KMS-11 (cell line): ENCODE measurements at regions not wholly inside any gene's neighbourhood (a gene's known extent, or its start where the extent isn't known, plus 50 kb on each side); places are given as distances from the start of the nearest gene placed in this dataset.
"Not testable (repeated sequence)": the region's sequence is repeated elsewhere in the genome, so short reads cannot be mapped to it uniquely, and the experiment has no call there.

ENCODE experiments used
- H2AFZ ChIP-seq: fragments of 200-600 bp; sonication (generic); 2 replicates; pipeline ENCODE4 v1.6.1; 2016; ENCODE audit warnings: antibody characterized with exemption, mixed run types, low read depth
- H3K27ac ChIP-seq: fragments of 200-600 bp; sonication (generic); 2 replicates; pipeline ENCODE4 v1.6.1; 2016; ENCODE audit warnings: mild to moderate bottlenecking, mixed run types
- H3K27me3 ChIP-seq: fragments of 200-600 bp; sonication (generic); 2 replicates; pipeline ENCODE4 v1.6.1; 2017; ENCODE audit warnings: mild to moderate bottlenecking, low read depth, mixed run types, moderate library complexity; ENCODE audit not compliant: insufficient read depth
- H3K36me3 ChIP-seq: fragments of 200-600 bp; sonication (generic); 2 replicates; pipeline ENCODE4 v1.6.1; 2017; ENCODE audit warnings: mild to moderate bottlenecking, mixed run types; ENCODE audit not compliant: insufficient read depth
- H3K4me1 ChIP-seq: fragments of 200-600 bp; sonication (generic); 2 replicates; pipeline ENCODE4 v1.6.1; 2016; ENCODE audit warnings: mild to moderate bottlenecking, low read depth, mixed run types; ENCODE audit not compliant: poor library complexity, severe bottlenecking
- H3K4me2 ChIP-seq: fragments of 200-600 bp; sonication (generic); 2 replicates; pipeline ENCODE4 v1.7.0; 2016; ENCODE audit warnings: mild to moderate bottlenecking, mixed run types
- H3K4me3 ChIP-seq: fragments of 200-600 bp; sonication (generic); IDR thresholded peaks from 2 replicates; pipeline ENCODE4 v1.6.1; 2017; ENCODE audit warnings: low read depth, low read length, mixed read lengths; ENCODE audit not compliant: insufficient read depth
- H3K79me2 ChIP-seq: fragments of 200-600 bp; sonication (generic); 2 replicates; pipeline ENCODE4 v1.6.1; 2016; ENCODE audit warnings: low read depth, mixed run types; ENCODE audit not compliant: insufficient read depth
- H3K9ac ChIP-seq: fragments of 200-600 bp; sonication (generic); 2 replicates; pipeline ENCODE4 v1.6.1; 2016; ENCODE audit warnings: mild to moderate bottlenecking, mixed run types
- H4K20me1 ChIP-seq: fragments of 200-600 bp; sonication (generic); 2 replicates; pipeline ENCODE4 v1.6.1; 2016; ENCODE audit warnings: mild to moderate bottlenecking, mixed run types; ENCODE audit not compliant: insufficient read depth
- TF ChIP-seq, protein P1 (sequence below): fragments of 200-600 bp; sonication (generic); conservative IDR thresholded peaks from 2 replicates; pipeline ENCODE4 v1.6.1; 2017; ENCODE audit warnings: low read depth, mild to moderate bottlenecking, antibody characterized with exemption, low read length, moderate library complexity, mixed read lengths

DNA sequence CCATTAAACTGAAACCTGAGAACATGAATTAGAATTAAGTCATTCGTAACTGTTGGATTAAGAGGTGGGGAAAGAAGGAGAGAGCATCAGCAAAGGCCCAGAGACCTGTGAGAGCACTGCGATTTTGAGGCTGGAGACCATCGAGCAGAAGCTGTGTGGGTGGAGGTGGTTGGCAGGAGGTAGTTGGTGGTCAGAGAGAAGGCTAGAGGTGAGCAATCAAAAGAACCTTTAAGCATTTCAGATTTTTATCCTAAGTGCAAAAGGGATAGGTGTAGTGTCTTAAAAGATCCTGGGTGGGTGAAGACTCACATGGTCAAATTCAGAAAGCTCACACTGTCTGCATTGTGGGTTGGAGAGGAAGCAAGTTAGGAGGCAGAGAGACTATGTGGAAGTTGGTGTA lies 65.1 kb upstream of the TEX264 start:
- Histone ChIP-seq H3K4me1 (peaks cover 66% of the 10 kb centered on the region), H3K9ac (no peak overlapping the region), H3K36me3 (no peaks in the 10 kb centered on the region), H3K27ac (peak overlapping the region; percentile 81), H3K79me2 (0 out of 2 replicates have a peak, but pooled peaks cover 15% of the 10 kb centered on the region), H3K27me3 (no peaks in the 10 kb centered on the region), H3K4me3 (no peak overlapping the region), H2AFZ (no peak overlapping the region), H4K20me1 (no peaks in the 10 kb centered on the region), H3K4me2 (peak overlapping the region; percentile 45; the same call in 1 of the 2 replicates)
- TF ChIP-seq, protein P1, sequence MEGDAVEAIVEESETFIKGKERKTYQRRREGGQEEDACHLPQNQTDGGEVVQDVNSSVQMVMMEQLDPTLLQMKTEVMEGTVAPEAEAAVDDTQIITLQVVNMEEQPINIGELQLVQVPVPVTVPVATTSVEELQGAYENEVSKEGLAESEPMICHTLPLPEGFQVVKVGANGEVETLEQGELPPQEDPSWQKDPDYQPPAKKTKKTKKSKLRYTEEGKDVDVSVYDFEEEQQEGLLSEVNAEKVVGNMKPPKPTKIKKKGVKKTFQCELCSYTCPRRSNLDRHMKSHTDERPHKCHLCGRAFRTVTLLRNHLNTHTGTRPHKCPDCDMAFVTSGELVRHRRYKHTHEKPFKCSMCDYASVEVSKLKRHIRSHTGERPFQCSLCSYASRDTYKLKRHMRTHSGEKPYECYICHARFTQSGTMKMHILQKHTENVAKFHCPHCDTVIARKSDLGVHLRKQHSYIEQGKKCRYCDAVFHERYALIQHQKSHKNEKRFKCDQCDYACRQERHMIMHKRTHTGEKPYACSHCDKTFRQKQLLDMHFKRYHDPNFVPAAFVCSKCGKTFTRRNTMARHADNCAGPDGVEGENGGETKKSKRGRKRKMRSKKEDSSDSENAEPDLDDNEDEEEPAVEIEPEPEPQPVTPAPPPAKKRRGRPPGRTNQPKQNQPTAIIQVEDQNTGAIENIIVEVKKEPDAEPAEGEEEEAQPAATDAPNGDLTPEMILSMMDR: no peak

DNA sequence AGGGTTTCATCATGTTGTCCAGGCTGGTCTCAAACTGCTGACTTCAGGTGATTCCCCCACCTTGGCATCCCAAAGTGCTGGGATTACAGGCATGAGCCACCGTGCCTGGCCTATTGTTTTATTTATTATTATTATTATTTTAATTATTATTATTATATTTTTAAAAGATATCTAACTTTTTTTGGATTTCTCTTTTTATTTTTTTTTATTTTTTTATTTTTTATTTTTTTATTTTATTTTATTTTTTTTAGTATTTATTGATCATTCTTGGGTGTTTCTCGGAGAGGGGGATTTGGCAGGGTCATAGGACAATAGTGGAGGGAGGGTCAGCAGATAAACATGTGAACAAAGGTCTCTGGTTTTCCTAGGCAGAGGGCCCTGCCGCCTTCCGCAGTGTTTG lies 64.2 kb upstream of the TEX264 start:
- H4K20me1 ChIP-seq, H3K27ac ChIP-seq: not testable (repeated sequence)
- H3K79me2 ChIP-seq: 0 out of 2 replicates have a peak, but pooled peaks cover 15% of the 10 kb centered on the region

DNA sequence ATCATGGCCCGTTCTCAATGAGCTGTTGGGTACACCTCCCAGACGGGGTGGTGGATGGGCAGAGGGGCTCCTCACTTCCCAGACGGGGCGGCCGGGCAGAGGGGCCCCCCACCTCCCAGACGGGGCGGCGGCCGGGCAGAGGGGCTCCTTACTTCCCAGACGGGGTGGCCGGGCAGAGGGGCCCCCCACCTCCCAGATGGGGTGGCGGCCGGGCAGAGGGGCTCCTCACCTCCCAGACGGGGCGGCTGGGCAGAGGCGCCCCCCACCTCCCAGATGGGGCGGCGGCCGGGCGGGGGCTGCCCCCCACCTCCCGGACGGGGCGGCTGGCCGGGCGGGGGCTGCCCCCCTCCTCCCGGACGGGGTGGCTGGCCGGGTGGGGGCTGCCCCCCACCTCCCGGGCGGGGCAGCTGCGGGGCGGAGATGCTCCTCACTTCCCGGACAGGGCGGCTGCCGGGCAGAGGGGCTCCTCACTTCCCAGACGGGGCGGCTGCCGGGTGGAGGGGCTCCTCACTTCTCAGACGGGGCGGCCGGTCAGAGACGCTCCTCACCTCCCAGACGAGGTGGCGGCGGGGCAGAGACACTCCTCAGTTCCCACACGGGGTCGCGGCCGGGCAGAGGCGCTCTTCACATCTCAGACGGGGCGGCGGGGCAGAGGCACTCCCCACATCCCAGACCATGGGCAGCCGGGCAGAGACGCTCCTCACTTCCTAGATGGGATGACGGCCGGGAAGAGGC lies 63.3 kb upstream of the TEX264 start:
- 0 out of 2 replicates have a peak, but pooled peaks cover 15% of the 10 kb centered on the region for H3K79me2 ChIP-seq
- H3K4me2 ChIP-seq, H3K27ac ChIP-seq, H3K27me3 ChIP-seq, H3K4me3 ChIP-seq, H3K36me3 ChIP-seq, H4K20me1 ChIP-seq, H2AFZ ChIP-seq, H3K9ac ChIP-seq: not testable (repeated sequence)
- H3K4me1 ChIP-seq: peaks cover 82% of the 10 kb centered on the region

More for the DNA sequence above, 64.2 kb upstream of the TEX264 start:
- H3K4me2 ChIP-seq, H3K4me3 ChIP-seq, H3K27me3 ChIP-seq, H3K36me3 ChIP-seq, H2AFZ ChIP-seq, H3K9ac ChIP-seq: not testable (repeated sequence)
- peaks cover 75% of the 10 kb centered on the region for H3K4me1 ChIP-seq

DNA sequence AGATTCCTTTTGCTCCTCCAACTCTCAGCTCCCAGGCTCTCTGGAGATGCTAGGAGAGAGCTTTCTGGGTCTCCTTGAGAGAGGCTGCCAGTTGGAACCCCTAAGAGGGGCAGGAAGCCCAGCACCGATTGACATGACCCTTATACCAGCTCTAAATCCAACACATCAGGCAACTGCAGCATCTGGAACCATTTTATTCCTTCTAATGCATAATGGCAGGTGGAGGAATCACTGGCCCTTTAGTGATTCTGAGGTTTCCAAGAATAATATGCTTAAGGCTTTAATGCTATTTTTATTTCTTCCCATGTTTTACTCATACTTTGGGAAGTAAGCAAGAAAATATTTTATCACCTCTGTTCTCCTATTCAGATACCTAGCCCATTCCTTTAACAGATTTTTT lies 60.3 kb upstream of the TEX264 start:
- Histone ChIP-seq H3K27ac (no peak overlapping the region), H3K79me2 (0 out of 2 replicates have a peak, but pooled peaks cover 7% of the 10 kb centered on the region), H3K9ac (no peak overlapping the region), H2AFZ (no peak overlapping the region), H3K4me2 (no peak overlapping the region), H3K36me3 (no peaks in the 10 kb centered on the region), H3K4me3 (no peak overlapping the region), H3K27me3 (no peaks in the 10 kb centered on the region), H3K4me1 (peaks cover 66% of the 10 kb centered on the region), H4K20me1 (no peaks in the 10 kb centered on the region)
- TF ChIP-seq, protein P1: no peak

DNA sequence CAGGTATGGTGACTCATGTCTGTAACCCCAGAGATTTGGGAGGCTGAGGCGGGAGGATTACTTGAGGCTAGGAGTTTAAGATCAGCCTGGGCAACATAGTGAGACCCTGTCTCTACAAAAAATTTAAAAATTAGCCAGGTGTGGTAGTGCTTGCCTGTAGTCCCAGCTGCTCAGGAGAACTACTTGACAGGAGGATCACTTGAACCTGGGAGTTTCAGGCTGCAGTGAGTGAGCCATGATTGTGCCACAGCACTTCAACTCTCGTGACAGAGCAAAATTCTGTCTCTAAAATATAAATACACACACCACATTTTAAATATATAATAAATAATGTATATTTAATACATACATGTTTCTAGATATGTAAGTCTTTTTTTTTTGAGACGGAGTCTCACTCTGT lies 53.5 kb upstream of the TEX264 start:
- Histone ChIP-seq H3K36me3 (no peaks in the 10 kb centered on the region), H3K4me1 (peaks cover 58% of the 10 kb centered on the region), H4K20me1 (no peaks in the 10 kb centered on the region), H3K9ac (no peak overlapping the region), H3K27me3 (no peaks in the 10 kb centered on the region), H2AFZ (no peak overlapping the region), H3K27ac (no peak overlapping the region), H3K79me2 (no peaks in the 10 kb centered on the region; the same call in 1 of the 2 replicates), H3K4me2 (no peak overlapping the region), H3K4me3 (no peak overlapping the region)
- TF ChIP-seq, protein P1: no peak

DNA sequence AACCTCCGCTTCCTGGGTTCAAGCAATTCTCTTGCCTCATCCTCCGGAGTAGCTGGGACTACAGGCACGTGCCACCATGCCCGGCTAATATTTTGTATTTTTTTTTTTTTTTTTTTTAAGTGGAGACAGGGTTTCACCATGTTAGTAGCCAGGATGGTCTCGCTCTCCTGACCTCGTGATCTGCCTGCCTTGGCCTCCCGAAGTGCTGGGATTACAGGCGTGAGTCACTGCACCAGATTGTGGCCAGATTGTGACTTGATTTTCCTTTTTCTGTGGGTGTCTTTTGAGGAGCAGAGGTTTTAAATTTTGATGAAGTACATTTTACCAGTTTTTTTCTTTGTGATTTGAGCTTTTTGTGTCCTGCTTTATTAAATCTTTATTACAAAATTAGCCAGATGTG lies 53.0 kb upstream of the TEX264 start:
- not testable (repeated sequence) for H3K4me2 ChIP-seq, H3K79me2 ChIP-seq, H3K4me3 ChIP-seq, H2AFZ ChIP-seq, H3K9ac ChIP-seq, H3K27ac ChIP-seq, H4K20me1 ChIP-seq, H3K36me3 ChIP-seq, H3K27me3 ChIP-seq
- peaks cover 60% of the 10 kb centered on the region for H3K4me1 ChIP-seq
